Suprapubic skin (tissue), 4 donors: ENCODE measurements at regions not wholly inside any gene's neighbourhood (a gene's known extent, or its start where the extent isn't known, plus 50 kb on each side); places are given as distances from the start of the nearest gene placed in this dataset.

Experiments
- POLR2A ChIP-seq, 2 donors: fragments of 450-650 bp; IDR thresholded peaks; one replicate each; pipeline ENCODE4 v1.6.1; 2017; ENCODE audit warnings: antibody characterized with exemption in 2 of 2, mild to moderate bottlenecking in 2 of 2, moderate library complexity in 2 of 2
- POLR2AphosphoS5 ChIP-seq, 3 donors: sonication (generic); formaldehyde crosslinking; IDR thresholded peaks; one replicate each; pipeline ENCODE4 v1.6.1; 2017; ENCODE audit warnings: antibody characterized with exemption in 3 of 3
- TF ChIP-seq, protein P1 (sequence below), 2 donors: fragments of 200-600 bp in 1 of 2; fragments of 450-650 bp in 1 of 2; sonication (generic) in 1 of 2; IDR thresholded peaks; one replicate each; pipeline ENCODE4 v1.5.1; 2016 to 2019; ENCODE audit warnings: antibody characterized with exemption in 2 of 2, mild to moderate bottlenecking in 1 of 2, moderate library complexity in 1 of 2

DNA sequence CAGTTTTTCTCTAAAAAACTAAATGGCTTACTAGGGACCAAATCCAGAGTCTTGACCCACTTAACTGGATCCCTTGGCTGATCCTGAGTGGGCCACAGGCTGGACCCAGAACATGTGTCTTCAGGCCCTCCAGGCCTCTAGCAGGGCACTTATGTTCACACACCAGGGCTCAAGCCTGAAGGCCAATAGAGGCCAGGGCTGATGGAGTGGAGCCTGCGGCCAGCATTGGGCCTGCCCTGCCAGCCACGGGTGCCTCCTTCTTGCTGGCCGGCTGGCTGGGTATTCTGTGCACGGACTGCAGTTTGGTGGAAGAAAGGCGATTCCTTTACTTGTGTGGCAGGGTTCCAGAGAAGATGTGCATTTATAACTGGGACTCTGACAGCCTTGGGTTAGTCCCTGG lies 103.0 kb upstream of the ZNF32 start:
- TF ChIP-seq, protein P1, sequence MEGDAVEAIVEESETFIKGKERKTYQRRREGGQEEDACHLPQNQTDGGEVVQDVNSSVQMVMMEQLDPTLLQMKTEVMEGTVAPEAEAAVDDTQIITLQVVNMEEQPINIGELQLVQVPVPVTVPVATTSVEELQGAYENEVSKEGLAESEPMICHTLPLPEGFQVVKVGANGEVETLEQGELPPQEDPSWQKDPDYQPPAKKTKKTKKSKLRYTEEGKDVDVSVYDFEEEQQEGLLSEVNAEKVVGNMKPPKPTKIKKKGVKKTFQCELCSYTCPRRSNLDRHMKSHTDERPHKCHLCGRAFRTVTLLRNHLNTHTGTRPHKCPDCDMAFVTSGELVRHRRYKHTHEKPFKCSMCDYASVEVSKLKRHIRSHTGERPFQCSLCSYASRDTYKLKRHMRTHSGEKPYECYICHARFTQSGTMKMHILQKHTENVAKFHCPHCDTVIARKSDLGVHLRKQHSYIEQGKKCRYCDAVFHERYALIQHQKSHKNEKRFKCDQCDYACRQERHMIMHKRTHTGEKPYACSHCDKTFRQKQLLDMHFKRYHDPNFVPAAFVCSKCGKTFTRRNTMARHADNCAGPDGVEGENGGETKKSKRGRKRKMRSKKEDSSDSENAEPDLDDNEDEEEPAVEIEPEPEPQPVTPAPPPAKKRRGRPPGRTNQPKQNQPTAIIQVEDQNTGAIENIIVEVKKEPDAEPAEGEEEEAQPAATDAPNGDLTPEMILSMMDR (IDR thresholded peaks at IDR 0.05) = no peak
- TF ChIP-seq POLR2AphosphoS5 (IDR thresholded peaks at IDR 0.05) (no peak), POLR2A (IDR thresholded peaks at IDR 0.05) (no peak)
